ENCODE measurements at regions not wholly inside any gene's neighbourhood (a gene's known extent, or its start where the extent isn't known, plus 50 kb on each side); places are given as distances from the start of the nearest gene placed in this dataset.

GRCh38 chr3:194195611-194196010 is 59.7 kb downstream of the HES1 start:
- TF ChIP-seq EZH2phosphoT487 (IDR thresholded peaks at IDR 0.05) = no peak
- no peak for TF ChIP-seq EZH2 (IDR thresholded peaks at IDR 0.05)
- TF ChIP-seq CTCF (IDR thresholded peaks at IDR 0.05) = no peak

GRCh38 chr3:194196876-194197275 is 60.9 kb downstream of the HES1 start:
- H3K9ac ChIP-seq = no peak overlapping the region
- H3K79me2 ChIP-seq (ENCODE audit: low read depth) = no peaks in the 10 kb centered on the region
- no peak overlapping the region for H3K4me2 ChIP-seq
- Mint-ChIP-seq H3K9me3 (peaks cover 9% of the 10 kb centered on the region), H3K27me3 (ENCODE audit: insufficient read depth, low read depth) (peaks cover 40% of the 10 kb centered on the region), H3K4me3 (no peak overlapping the region), H3K36me3 (no peaks in the 10 kb centered on the region), H3K4me1 (peaks cover 12% of the 10 kb centered on the region), H3K27ac (no peak overlapping the region)
- no peaks in the 10 kb centered on the region for H3K27me3 ChIP-seq
- no peaks in the 10 kb centered on the region for H3K9me3 ChIP-seq (ENCODE audit: low read depth)
- peaks cover 13% of the 10 kb centered on the region for H3K4me1 ChIP-seq
- no peak for DNase-seq (ENCODE audit: low spot score)
- H4K20me1 ChIP-seq (ENCODE audit: low read depth) = no peaks in the 10 kb centered on the region
- no peak overlapping the region for H3K27ac ChIP-seq
- H3K36me3 ChIP-seq = no peaks in the 10 kb centered on the region
- no peak overlapping the region for H2AFZ ChIP-seq (replicated peaks)
- TF ChIP-seq EZH2 (IDR thresholded peaks at IDR 0.05) (no peak), EZH2phosphoT487 (IDR thresholded peaks at IDR 0.05) (no peak), CTCF (IDR thresholded peaks at IDR 0.05) (no peak)
- H3K4me3 ChIP-seq = no peak overlapping the region
- H3F3A ChIP-seq (ENCODE audit: low read depth) = peaks cover 11% of the 10 kb centered on the region

More at GRCh38 chr3:194195611-194196010, 59.7 kb downstream of the HES1 start:
- Histone ChIP-seq H3K4me1 (peaks cover 13% of the 10 kb centered on the region), H2AFZ (replicated peaks) (no peak overlapping the region), H3K36me3 (no peaks in the 10 kb centered on the region), H3F3A (ENCODE audit: low read depth) (peaks cover 11% of the 10 kb centered on the region), H3K9me3 (ENCODE audit: low read depth) (no peaks in the 10 kb centered on the region), H3K27me3 (no peaks in the 10 kb centered on the region), H3K4me2 (no peak overlapping the region), H3K4me3 (no peak overlapping the region), H3K79me2 (ENCODE audit: low read depth) (no peaks in the 10 kb centered on the region), H4K20me1 (ENCODE audit: low read depth) (no peaks in the 10 kb centered on the region), H3K27ac (no peak overlapping the region), H3K9ac (no peak overlapping the region)
- Mint-ChIP-seq H3K4me3 (no peak overlapping the region), H3K9me3 (peaks cover 13% of the 10 kb centered on the region), H3K4me1 (peaks cover 12% of the 10 kb centered on the region), H3K27ac (no peak overlapping the region), H3K36me3 (no peaks in the 10 kb centered on the region), H3K27me3 (ENCODE audit: insufficient read depth, low read depth) (peaks cover 28% of the 10 kb centered on the region)
- DNase-seq (ENCODE audit: low spot score) = no peak

GRCh38 chr3:194197396-194197960 is 61.5 kb downstream of the HES1 start:
- Histone ChIP-seq H3K27me3 (no peaks in the 10 kb centered on the region), H3K9ac (no peak overlapping the region), H3K4me1 (peaks cover 13% of the 10 kb centered on the region), H2AFZ (replicated peaks) (no peak overlapping the region), H3K4me2 (no peak overlapping the region), H3K79me2 (ENCODE audit: low read depth) (no peaks in the 10 kb centered on the region), H3K9me3 (ENCODE audit: low read depth) (no peaks in the 10 kb centered on the region), H3K27ac (no peak overlapping the region), H3F3A (ENCODE audit: low read depth) (peaks cover 11% of the 10 kb centered on the region), H4K20me1 (ENCODE audit: low read depth) (no peaks in the 10 kb centered on the region), H3K36me3 (no peaks in the 10 kb centered on the region), H3K4me3 (no peak overlapping the region)
- Mint-ChIP-seq H3K9me3 (peaks cover 11% of the 10 kb centered on the region), H3K36me3 (no peaks in the 10 kb centered on the region), H3K27ac (peak overlapping the region; percentile 15), H3K27me3 (ENCODE audit: insufficient read depth, low read depth) (peaks cover 45% of the 10 kb centered on the region), H3K4me3 (no peak overlapping the region), H3K4me1 (peaks cover 12% of the 10 kb centered on the region)
- DNase-seq (ENCODE audit: low spot score) = no peak
- TF ChIP-seq CTCF (IDR thresholded peaks at IDR 0.05) = no peak
- TF ChIP-seq EZH2 (IDR thresholded peaks at IDR 0.05) = no peak
- TF ChIP-seq EZH2phosphoT487 (IDR thresholded peaks at IDR 0.05) = no peak

Data from neural progenitor cell (in vitro differentiated cells).